22Rv1 (cell line): ENCODE measurements at regions not wholly inside any gene's neighbourhood (a gene's known extent, or its start where the extent isn't known, plus 50 kb on each side); places are given as distances from the start of the nearest gene placed in this dataset.

Experiments
- ZFX ChIP-seq: fragments of 450-650 bp; IDR thresholded peaks from 2 replicates; pipeline ENCODE4 v1.6.1; 2017; ENCODE audit warnings: antibody characterized with exemption, borderline replicate concordance
- TF ChIP-seq, protein P1 (sequence below): fragments of 450-650 bp; IDR thresholded peaks from 2 replicates; pipeline ENCODE4 v1.5.1; 2017; ENCODE audit warnings: mild to moderate bottlenecking

GRCh38 chr7:112678626-112679025, 111.6 kb downstream of the TMEM168 start:
- TF ChIP-seq, protein P1, sequence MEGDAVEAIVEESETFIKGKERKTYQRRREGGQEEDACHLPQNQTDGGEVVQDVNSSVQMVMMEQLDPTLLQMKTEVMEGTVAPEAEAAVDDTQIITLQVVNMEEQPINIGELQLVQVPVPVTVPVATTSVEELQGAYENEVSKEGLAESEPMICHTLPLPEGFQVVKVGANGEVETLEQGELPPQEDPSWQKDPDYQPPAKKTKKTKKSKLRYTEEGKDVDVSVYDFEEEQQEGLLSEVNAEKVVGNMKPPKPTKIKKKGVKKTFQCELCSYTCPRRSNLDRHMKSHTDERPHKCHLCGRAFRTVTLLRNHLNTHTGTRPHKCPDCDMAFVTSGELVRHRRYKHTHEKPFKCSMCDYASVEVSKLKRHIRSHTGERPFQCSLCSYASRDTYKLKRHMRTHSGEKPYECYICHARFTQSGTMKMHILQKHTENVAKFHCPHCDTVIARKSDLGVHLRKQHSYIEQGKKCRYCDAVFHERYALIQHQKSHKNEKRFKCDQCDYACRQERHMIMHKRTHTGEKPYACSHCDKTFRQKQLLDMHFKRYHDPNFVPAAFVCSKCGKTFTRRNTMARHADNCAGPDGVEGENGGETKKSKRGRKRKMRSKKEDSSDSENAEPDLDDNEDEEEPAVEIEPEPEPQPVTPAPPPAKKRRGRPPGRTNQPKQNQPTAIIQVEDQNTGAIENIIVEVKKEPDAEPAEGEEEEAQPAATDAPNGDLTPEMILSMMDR, result no peak
- TF ChIP-seq ZFX, result no peak
